ENCODE measurements at regions not wholly inside any gene's neighbourhood (a gene's known extent, or its start where the extent isn't known, plus 50 kb on each side); places are given as distances from the start of the nearest gene placed in this dataset.

GRCh38 chr15:96598514-96598913 lies 268.0 kb downstream of the NR2F2 start:
- TF ChIP-seq CTCF (IDR thresholded peaks at IDR 0.05) (no peak), POLR2A (IDR thresholded peaks at IDR 0.05) (no peak), EP300 (IDR thresholded peaks at IDR 0.05) (no peak)

Data from tibial nerve (tissue), 4 donors.